ENCODE measurements at regions not wholly inside any gene's neighbourhood (a gene's known extent, or its start where the extent isn't known, plus 50 kb on each side); places are given as distances from the start of the nearest gene placed in this dataset.

DNA sequence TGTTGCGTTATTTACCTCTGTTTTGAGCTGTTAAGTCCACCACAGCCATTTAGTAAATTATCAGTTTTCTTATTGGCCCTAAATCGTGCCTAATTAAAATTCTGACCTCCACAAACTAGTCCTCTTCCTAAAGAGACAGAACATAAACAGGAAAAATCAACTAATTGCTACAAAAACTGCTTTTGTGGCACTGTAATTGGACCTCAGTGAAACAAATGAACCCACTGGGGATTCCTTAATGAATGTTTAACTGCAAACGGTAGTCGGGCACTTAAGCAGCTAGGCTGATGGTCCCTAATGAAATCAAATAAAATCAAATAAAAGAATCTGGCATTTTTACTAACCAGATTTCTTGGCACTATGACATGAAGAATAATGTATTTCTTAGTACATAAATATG, 513.4 kb upstream of the SLC35B3 start:
- TF ChIP-seq POLR2A (IDR thresholded peaks at IDR 0.05; ENCODE audit: low read depth, low read length) (no peak), CTCF (conservative IDR thresholded peaks at IDR 0.05; ENCODE audit: low read depth, low read length) (no peak), MXI1 (IDR thresholded peaks at IDR 0.05; ENCODE audit: borderline replicate concordance, low read depth, low read length) (no peak), CHD1 (IDR thresholded peaks at IDR 0.05; ENCODE audit: low read depth, low read length) (no peak), RAD21 (IDR thresholded peaks at IDR 0.05; ENCODE audit: low read length) (no peak), NFE2L2 (IDR thresholded peaks at IDR 0.05; ENCODE audit: low read depth, low read length) (no peak), ELK1 (IDR thresholded peaks at IDR 0.05; ENCODE audit: borderline replicate concordance, low read depth, low read length) (no peak), BHLHE40 (IDR thresholded peaks at IDR 0.05; ENCODE audit: low read depth, low read length) (no peak), RFX5 (IDR thresholded peaks at IDR 0.05; ENCODE audit: low read depth, low read length) (no peak), FOS (IDR thresholded peaks at IDR 0.05; ENCODE audit: low read depth, low read length) (no peak), RCOR1 (IDR thresholded peaks at IDR 0.05; ENCODE audit: insufficient replicate concordance, low read length) (no peak)
- TF ChIP-seq, protein P1, sequence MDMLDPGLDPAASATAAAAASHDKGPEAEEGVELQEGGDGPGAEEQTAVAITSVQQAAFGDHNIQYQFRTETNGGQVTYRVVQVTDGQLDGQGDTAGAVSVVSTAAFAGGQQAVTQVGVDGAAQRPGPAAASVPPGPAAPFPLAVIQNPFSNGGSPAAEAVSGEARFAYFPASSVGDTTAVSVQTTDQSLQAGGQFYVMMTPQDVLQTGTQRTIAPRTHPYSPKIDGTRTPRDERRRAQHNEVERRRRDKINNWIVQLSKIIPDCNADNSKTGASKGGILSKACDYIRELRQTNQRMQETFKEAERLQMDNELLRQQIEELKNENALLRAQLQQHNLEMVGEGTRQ (IDR thresholded peaks at IDR 0.05; ENCODE audit: low read depth, low read length) = no peak
